Neural cell (in vitro differentiated cells): ENCODE measurements at regions not wholly inside any gene's neighbourhood (a gene's known extent, or its start where the extent isn't known, plus 50 kb on each side); places are given as distances from the start of the nearest gene placed in this dataset.

ENCODE experiments used
- RAD21 ChIP-seq: fragments of 450-650 bp; conservative IDR thresholded peaks from 2 replicates; pipeline ENCODE4 v1.6.1; 2014; ENCODE audit warnings: antibody characterized with exemption, mild to moderate bottlenecking, moderate library complexity
- TF ChIP-seq, protein P1 (sequence below): fragments of 450-650 bp; IDR thresholded peaks from 2 replicates; pipeline ENCODE4 v1.5.1; 2014; ENCODE audit warnings: antibody characterized with exemption, mild to moderate bottlenecking, moderate library complexity; ENCODE audit not compliant: poor library complexity, severe bottlenecking

DNA sequence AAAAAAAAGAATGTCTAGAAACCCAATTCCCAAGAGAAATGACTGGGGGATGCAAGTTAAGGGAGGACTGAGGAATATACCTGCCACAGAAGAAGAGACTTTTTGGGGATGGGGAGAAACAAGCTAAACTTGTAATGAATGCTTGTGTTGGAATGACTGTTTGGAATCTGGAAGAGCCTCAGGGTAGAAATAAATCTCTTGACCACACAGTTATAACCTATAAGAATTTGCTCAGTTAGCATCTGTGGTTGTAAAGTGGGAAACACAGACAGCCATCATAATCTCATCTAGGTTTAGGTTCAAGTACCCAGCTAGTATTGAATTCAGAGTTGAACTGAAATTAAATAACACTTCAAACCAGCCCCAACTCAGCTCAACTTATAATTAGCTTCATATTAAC, 678.3 kb upstream of the CHD1 start:
- TF ChIP-seq, protein P1, sequence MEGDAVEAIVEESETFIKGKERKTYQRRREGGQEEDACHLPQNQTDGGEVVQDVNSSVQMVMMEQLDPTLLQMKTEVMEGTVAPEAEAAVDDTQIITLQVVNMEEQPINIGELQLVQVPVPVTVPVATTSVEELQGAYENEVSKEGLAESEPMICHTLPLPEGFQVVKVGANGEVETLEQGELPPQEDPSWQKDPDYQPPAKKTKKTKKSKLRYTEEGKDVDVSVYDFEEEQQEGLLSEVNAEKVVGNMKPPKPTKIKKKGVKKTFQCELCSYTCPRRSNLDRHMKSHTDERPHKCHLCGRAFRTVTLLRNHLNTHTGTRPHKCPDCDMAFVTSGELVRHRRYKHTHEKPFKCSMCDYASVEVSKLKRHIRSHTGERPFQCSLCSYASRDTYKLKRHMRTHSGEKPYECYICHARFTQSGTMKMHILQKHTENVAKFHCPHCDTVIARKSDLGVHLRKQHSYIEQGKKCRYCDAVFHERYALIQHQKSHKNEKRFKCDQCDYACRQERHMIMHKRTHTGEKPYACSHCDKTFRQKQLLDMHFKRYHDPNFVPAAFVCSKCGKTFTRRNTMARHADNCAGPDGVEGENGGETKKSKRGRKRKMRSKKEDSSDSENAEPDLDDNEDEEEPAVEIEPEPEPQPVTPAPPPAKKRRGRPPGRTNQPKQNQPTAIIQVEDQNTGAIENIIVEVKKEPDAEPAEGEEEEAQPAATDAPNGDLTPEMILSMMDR = no peak
- TF ChIP-seq RAD21 = no peak
